ENCODE measurements at regions not wholly inside any gene's neighbourhood (a gene's known extent, or its start where the extent isn't known, plus 50 kb on each side); places are given as distances from the start of the nearest gene placed in this dataset.

- TF ChIP-seq ZSCAN18 (CRISPR knock-in tag; IDR thresholded peaks at IDR 0.05): no peak
- TF ChIP-seq JUN (CRISPR knock-in tag; IDR thresholded peaks at IDR 0.05): no peak
- no peak for TF ChIP-seq CTCF (IDR thresholded peaks at IDR 0.05)
- TF ChIP-seq TP53 (CRISPR knock-in tag; IDR thresholded peaks at IDR 0.05): no peak
- no peak for TF ChIP-seq MAX (CRISPR knock-in tag; IDR thresholded peaks at IDR 0.05)
- TF ChIP-seq E2F4 (CRISPR knock-in tag; IDR thresholded peaks at IDR 0.05; ENCODE audit: borderline replicate concordance, low read depth): no peak
- TF ChIP-seq ETV6 (CRISPR knock-in tag; IDR thresholded peaks at IDR 0.05): no peak
- no peak for TF ChIP-seq NFE2L1 (CRISPR knock-in tag; IDR thresholded peaks at IDR 0.05)
Observed at GRCh38 chr3:46092702-46093080, 65.4 kb upstream of the XCR1 start.
